Activated naive CD4-positive, alpha-beta T cell treated with anti-CD3 and anti-CD28 coated beads, Interleukin-2, amount 50 U/mL, for 24 hours (primary cell): ENCODE measurements at regions not wholly inside any gene's neighbourhood (a gene's known extent, or its start where the extent isn't known, plus 50 kb on each side); places are given as distances from the start of the nearest gene placed in this dataset.

Experiments
- H3K27ac Mint-ChIP-seq: one replicate; pipeline ENCODE4 v1.8.0; 2021; ENCODE audit warnings: mild to moderate bottlenecking, mixed read lengths
- H3K27me3 Mint-ChIP-seq: one replicate; pipeline ENCODE4 v1.8.0; 2021; ENCODE audit warnings: mixed read lengths
- H3K36me3 Mint-ChIP-seq: one replicate; pipeline ENCODE4 v1.8.0; 2021; ENCODE audit warnings: mixed read lengths
- H3K4me1 Mint-ChIP-seq: one replicate; pipeline ENCODE4 v1.8.0; 2021; ENCODE audit warnings: mixed read lengths
- H3K4me3 Mint-ChIP-seq: one replicate; pipeline ENCODE4 v1.8.0; 2021; ENCODE audit warnings: mild to moderate bottlenecking, mixed read lengths
- H3K9me3 Mint-ChIP-seq: one replicate; pipeline ENCODE4 v1.8.0; 2021; ENCODE audit warnings: mixed read lengths

GRCh38 chr17:22599322-22599721 lies 907.0 kb downstream of the KCNJ18 start:
- peaks cover 12% of the 10 kb centered on the region for H3K9me3 Mint-ChIP-seq
- no peaks in the 10 kb centered on the region for H3K4me1 Mint-ChIP-seq
- no peak overlapping the region for H3K27ac Mint-ChIP-seq
- no peak overlapping the region for H3K4me3 Mint-ChIP-seq
- no peaks in the 10 kb centered on the region for H3K27me3 Mint-ChIP-seq
- no peaks in the 10 kb centered on the region for H3K36me3 Mint-ChIP-seq

- Mint-ChIP-seq H3K4me1 (no peaks in the 10 kb centered on the region), H3K4me3 (no peak overlapping the region), H3K27ac (no peak overlapping the region), H3K36me3 (no peaks in the 10 kb centered on the region), H3K27me3 (no peaks in the 10 kb centered on the region), H3K9me3 (peaks cover 12% of the 10 kb centered on the region)
Observed at GRCh38 chr17:22600644-22601298, 908.4 kb downstream of the KCNJ18 start.
